ENCODE measurements at regions not wholly inside any gene's neighbourhood (a gene's known extent, or its start where the extent isn't known, plus 50 kb on each side); places are given as distances from the start of the nearest gene placed in this dataset.

DNA sequence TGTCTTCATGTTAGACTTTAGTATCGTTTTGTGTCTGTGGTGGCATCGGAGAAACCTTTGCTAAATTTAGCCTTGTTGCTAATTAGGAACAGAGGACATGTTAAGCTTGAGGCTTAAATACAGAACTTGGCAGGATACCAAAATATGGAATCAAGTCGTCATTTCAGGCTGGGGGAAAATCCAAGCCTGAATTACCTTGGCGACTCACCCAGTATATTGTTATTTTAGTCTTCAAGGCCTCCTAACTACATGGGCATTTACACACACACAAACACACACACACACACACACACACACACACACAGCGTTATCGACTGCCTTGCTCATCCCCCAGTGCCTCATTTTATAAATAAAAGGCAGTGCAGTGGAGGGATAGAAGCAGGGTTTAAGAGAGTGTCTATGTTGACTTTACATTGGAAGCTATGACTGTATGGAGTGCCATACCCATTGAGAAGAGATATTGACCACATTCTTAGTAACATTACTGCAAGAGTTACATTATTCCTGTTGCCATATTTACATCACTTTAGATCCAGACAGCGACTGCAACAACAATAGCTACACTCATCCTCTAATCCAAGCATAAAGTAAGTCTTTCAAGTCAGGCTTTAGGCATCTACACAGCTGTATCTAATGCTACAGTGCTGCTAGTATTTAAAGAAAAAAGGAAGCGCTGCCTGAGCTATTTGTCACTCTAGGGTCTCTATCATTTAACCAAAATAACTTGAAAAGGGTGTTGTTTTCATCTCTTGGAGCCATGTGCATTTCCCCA is 210.8 kb upstream of the SEMA6D start:
- Histone ChIP-seq H3K9ac (ENCODE audit: low read length) (no peak overlapping the region), H3F3A (ENCODE audit: insufficient read depth, low read length) (no peaks in the 10 kb centered on the region), H3K79me2 (ENCODE audit: insufficient read depth, low read length) (no peaks in the 10 kb centered on the region), H2AFZ (ENCODE audit: low read length) (no peak overlapping the region), H3K9me2 (ENCODE audit: low read depth, low read length) (no peaks in the 10 kb centered on the region), H3K27ac (ENCODE audit: low read depth, low read length, poor library complexity, severe bottlenecking) (no peak overlapping the region), H3K4me2 (ENCODE audit: low read length) (no peak overlapping the region), H3K9me3 (ENCODE audit: low read length) (no peaks in the 10 kb centered on the region), H3K4me1 (ENCODE audit: insufficient read depth, low read length, severe bottlenecking) (peaks cover 7% of the 10 kb centered on the region), H3K27me3 (ENCODE audit: insufficient read depth, low read length) (no peaks in the 10 kb centered on the region), H3K36me3 (ENCODE audit: insufficient read depth, low read length) (no peaks in the 10 kb centered on the region), H3K4me3 (ENCODE audit: low read depth, low read length, poor library complexity, severe bottlenecking) (no peak overlapping the region), H4K20me1 (ENCODE audit: insufficient read depth, low read length) (no peaks in the 10 kb centered on the region)
- no peak for TF ChIP-seq EZH2 (IDR thresholded peaks at IDR 0.05; ENCODE audit: borderline replicate concordance, low read length)
- TF ChIP-seq, protein P1, sequence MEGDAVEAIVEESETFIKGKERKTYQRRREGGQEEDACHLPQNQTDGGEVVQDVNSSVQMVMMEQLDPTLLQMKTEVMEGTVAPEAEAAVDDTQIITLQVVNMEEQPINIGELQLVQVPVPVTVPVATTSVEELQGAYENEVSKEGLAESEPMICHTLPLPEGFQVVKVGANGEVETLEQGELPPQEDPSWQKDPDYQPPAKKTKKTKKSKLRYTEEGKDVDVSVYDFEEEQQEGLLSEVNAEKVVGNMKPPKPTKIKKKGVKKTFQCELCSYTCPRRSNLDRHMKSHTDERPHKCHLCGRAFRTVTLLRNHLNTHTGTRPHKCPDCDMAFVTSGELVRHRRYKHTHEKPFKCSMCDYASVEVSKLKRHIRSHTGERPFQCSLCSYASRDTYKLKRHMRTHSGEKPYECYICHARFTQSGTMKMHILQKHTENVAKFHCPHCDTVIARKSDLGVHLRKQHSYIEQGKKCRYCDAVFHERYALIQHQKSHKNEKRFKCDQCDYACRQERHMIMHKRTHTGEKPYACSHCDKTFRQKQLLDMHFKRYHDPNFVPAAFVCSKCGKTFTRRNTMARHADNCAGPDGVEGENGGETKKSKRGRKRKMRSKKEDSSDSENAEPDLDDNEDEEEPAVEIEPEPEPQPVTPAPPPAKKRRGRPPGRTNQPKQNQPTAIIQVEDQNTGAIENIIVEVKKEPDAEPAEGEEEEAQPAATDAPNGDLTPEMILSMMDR (IDR thresholded peaks at IDR 0.05; ENCODE audit: low read length) = no peak

DNA sequence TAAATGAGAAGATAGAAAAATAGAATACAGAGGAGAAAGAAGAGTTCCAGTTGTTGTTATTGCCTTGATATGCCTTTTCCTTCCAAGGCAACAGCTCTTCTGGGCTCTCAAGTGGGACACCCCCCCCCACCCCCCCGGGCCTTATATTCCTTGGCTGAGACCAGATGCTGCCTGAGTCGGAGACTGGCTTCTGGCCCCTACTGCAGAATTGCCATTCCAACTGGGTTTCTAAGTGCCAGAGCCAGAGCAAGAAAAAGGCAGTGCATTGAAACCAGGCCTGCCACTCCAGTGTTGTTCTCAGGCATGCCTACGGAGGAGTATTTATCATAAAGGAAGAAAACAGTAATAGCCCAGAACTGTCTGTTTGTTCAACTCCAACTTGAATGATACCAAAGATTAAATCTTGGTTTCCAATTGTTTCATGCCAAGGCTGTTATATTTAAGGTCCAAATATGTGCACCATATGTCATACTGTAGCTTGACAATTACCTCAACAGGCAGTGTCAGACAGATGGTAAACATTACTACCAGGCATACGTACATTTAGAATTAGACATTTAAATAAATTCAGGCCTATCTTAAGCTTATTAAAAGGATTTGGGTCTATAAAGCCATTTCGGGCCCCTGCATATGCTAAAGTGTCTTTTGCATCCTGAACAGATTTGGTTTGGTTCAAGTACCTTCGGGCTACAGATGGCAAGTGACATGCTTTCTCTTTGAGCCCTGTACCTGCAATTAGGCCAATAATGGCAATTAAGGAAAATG is 209.9 kb upstream of the SEMA6D start:
- H3K4me2 ChIP-seq (ENCODE audit: low read length) = no peak overlapping the region
- no peak overlapping the region for H3K4me3 ChIP-seq (ENCODE audit: low read depth, low read length, poor library complexity, severe bottlenecking)
- H3K4me1 ChIP-seq (ENCODE audit: insufficient read depth, low read length, severe bottlenecking) = peaks cover 7% of the 10 kb centered on the region
- H3K27me3 ChIP-seq (ENCODE audit: insufficient read depth, low read length) = no peaks in the 10 kb centered on the region
- H4K20me1 ChIP-seq (ENCODE audit: insufficient read depth, low read length) = no peaks in the 10 kb centered on the region
- H2AFZ ChIP-seq (ENCODE audit: low read length) = no peak overlapping the region
- no peaks in the 10 kb centered on the region for H3K9me3 ChIP-seq (ENCODE audit: low read length)
- H3K9ac ChIP-seq (ENCODE audit: low read length) = no peak overlapping the region
- no peaks in the 10 kb centered on the region for H3K79me2 ChIP-seq (ENCODE audit: insufficient read depth, low read length)
- H3K9me2 ChIP-seq (ENCODE audit: low read depth, low read length) = no peaks in the 10 kb centered on the region
- H3F3A ChIP-seq (ENCODE audit: insufficient read depth, low read length) = no peaks in the 10 kb centered on the region
- no peak overlapping the region for H3K27ac ChIP-seq (ENCODE audit: low read depth, low read length, poor library complexity, severe bottlenecking)
- no peaks in the 10 kb centered on the region for H3K36me3 ChIP-seq (ENCODE audit: insufficient read depth, low read length)
- TF ChIP-seq EZH2 (IDR thresholded peaks at IDR 0.05; ENCODE audit: borderline replicate concordance, low read length) = no peak
- TF ChIP-seq, protein P1 (IDR thresholded peaks at IDR 0.05; ENCODE audit: low read length) = no peak

DNA sequence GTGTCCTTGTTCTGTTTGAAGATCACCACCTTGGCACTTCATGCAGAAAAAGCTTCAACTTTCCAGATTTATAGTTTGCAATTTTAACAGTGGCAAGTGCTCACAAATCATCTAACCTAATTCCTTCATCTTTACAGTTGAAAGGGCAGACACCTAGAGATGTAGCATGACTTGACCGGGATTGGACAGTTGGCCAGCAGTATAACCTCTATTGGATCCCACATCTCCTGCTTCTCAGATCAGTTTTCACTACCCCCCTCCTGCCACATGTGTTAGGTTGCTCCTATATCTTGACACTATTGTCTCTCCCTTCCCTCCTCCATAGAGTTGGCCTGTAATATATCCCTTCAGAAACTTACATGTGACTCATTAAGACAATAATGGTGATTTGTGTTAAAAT is 206.0 kb upstream of the SEMA6D start:
- H3K27ac ChIP-seq (ENCODE audit: low read depth, low read length, poor library complexity, severe bottlenecking) = no peak overlapping the region
- H3F3A ChIP-seq (ENCODE audit: insufficient read depth, low read length) = no peaks in the 10 kb centered on the region
- H3K79me2 ChIP-seq (ENCODE audit: insufficient read depth, low read length) = no peaks in the 10 kb centered on the region
- H3K9me3 ChIP-seq (ENCODE audit: low read length) = no peaks in the 10 kb centered on the region
- H3K9me2 ChIP-seq (ENCODE audit: low read depth, low read length) = no peaks in the 10 kb centered on the region
- no peak overlapping the region for H3K9ac ChIP-seq (ENCODE audit: low read length)
- H4K20me1 ChIP-seq (ENCODE audit: insufficient read depth, low read length) = no peaks in the 10 kb centered on the region
- no peaks in the 10 kb centered on the region for H3K4me1 ChIP-seq (ENCODE audit: insufficient read depth, low read length, severe bottlenecking)
- H3K4me2 ChIP-seq (ENCODE audit: low read length) = no peak overlapping the region
- no peaks in the 10 kb centered on the region for H3K36me3 ChIP-seq (ENCODE audit: insufficient read depth, low read length)
- no peaks in the 10 kb centered on the region for H3K27me3 ChIP-seq (ENCODE audit: insufficient read depth, low read length)
- TF ChIP-seq, protein P1 (IDR thresholded peaks at IDR 0.05; ENCODE audit: low read length) = no peak
- TF ChIP-seq EZH2 (IDR thresholded peaks at IDR 0.05; ENCODE audit: borderline replicate concordance, low read length) = no peak
- H2AFZ ChIP-seq (ENCODE audit: low read length) = no peak overlapping the region
- H3K4me3 ChIP-seq (ENCODE audit: low read depth, low read length, poor library complexity, severe bottlenecking) = no peak overlapping the region
